Keratinocyte (primary cell): ENCODE measurements at regions not wholly inside any gene's neighbourhood (a gene's known extent, or its start where the extent isn't known, plus 50 kb on each side); places are given as distances from the start of the nearest gene placed in this dataset.

ENCODE experiments used
- DNase-seq: peaks from one replicate; pipeline ENCODE4 v3.0.0-alpha.2; 2011; ENCODE audit warnings: low read depth, missing footprints, low spot score
- FAIRE-seq: peaks from 2 replicates; lab custom pipeline; 2011; peaks lifted over from hg19 to GRCh38; lab: Jason Lieb, UNC
- H2AFZ ChIP-seq: 2 replicates; pipeline ENCODE4 v1.6.0; 2012; ENCODE audit warnings: low read length, control low read depth, inconsistent platforms; ENCODE audit not compliant: control insufficient read depth
- H3K27ac ChIP-seq: 2 replicates; pipeline ENCODE4 v1.5.1; 2011; ENCODE audit warnings: low read length; ENCODE audit not compliant: control insufficient read depth, insufficient read depth
- H3K27me3 ChIP-seq: 3 replicates; pipeline ENCODE4 v1.6.0; 2011; ENCODE audit warnings: low read length; ENCODE audit not compliant: control insufficient read depth, insufficient read depth; ENCODE audit errors: extremely low read depth
- H3K36me3 ChIP-seq, 2 experiments: 2 replicates in 1 of 2; 3 replicates in 1 of 2; pipeline ENCODE4 v1.5.1; 2011; ENCODE audit warnings: low read length in 2 of 2, mild to moderate bottlenecking in 1 of 2; ENCODE audit not compliant: control insufficient read depth in 2 of 2, insufficient read depth in 2 of 2; ENCODE audit errors: extremely low read depth in 1 of 2
- H3K4me1 ChIP-seq: 3 replicates; pipeline ENCODE4 v1.5.1; 2011; ENCODE audit warnings: low read length; ENCODE audit not compliant: control insufficient read depth, insufficient read depth; ENCODE audit errors: extremely low read depth
- H3K4me2 ChIP-seq: 3 replicates; pipeline ENCODE4 v1.6.0; 2011; ENCODE audit warnings: low read depth, low read length; ENCODE audit not compliant: control insufficient read depth, insufficient read depth; ENCODE audit errors: extremely low read depth
- H3K4me3 ChIP-seq, 3 experiments: fragments of 200-600 bp in 1 of 3; sonication (generic) in 1 of 3; 2 replicates in 2 of 3; 3 replicates in 1 of 3; pipeline ENCODE4 v1.5.1; 2011 to 2016; ENCODE audit warnings: low read length in 3 of 3, mild to moderate bottlenecking in 3 of 3, control low read depth in 2 of 3, inconsistent platforms in 1 of 3, low read depth in 1 of 3, mixed read lengths in 1 of 3, mixed run types in 1 of 3, moderate library complexity in 1 of 3; ENCODE audit not compliant: control insufficient read depth in 2 of 3, insufficient read depth in 2 of 3; ENCODE audit errors: extremely low read depth in 1 of 3
- H3K79me2 ChIP-seq: 2 replicates; pipeline ENCODE4 v1.6.0; 2012; ENCODE audit warnings: low read length; ENCODE audit not compliant: control insufficient read depth, insufficient read depth
- H3K9ac ChIP-seq: 3 replicates; pipeline ENCODE4 v1.6.0; 2011; ENCODE audit warnings: low read length; ENCODE audit not compliant: control insufficient read depth, insufficient read depth; ENCODE audit errors: extremely low read depth
- H3K9me1 ChIP-seq: 3 replicates; pipeline ENCODE4 v1.6.0; 2011; ENCODE audit warnings: low read length; ENCODE audit not compliant: control insufficient read depth, insufficient read depth; ENCODE audit errors: extremely low read depth
- H3K9me3 ChIP-seq: 2 replicates; pipeline ENCODE4 v1.5.1; 2012; ENCODE audit warnings: low read depth, low read length; ENCODE audit not compliant: control insufficient read depth
- H4K20me1 ChIP-seq: 3 replicates; pipeline ENCODE4 v1.6.0; 2011; ENCODE audit warnings: low read length; ENCODE audit not compliant: control insufficient read depth, insufficient read depth; ENCODE audit errors: extremely low read depth
- CTCF ChIP-seq, 3 experiments: IDR thresholded peaks in 1 of 3; conservative IDR thresholded peaks in 1 of 3; optimal IDR thresholded peaks in 1 of 3; 2 replicates in 2 of 3; 3 replicates in 1 of 3; pipeline versions ENCODE3 to v1.5.1; 2011; ENCODE audit warnings: low read length in 3 of 3, mild to moderate bottlenecking in 3 of 3, moderate library complexity in 2 of 3, control low read depth in 1 of 3, inconsistent platforms in 1 of 3; ENCODE audit not compliant: insufficient read depth in 2 of 3; ENCODE audit errors: extremely low read depth in 1 of 3
- EZH2 ChIP-seq: IDR thresholded peaks from one replicate; pipeline ENCODE4 v1.6.1; 2012; ENCODE audit warnings: inconsistent platforms, mild to moderate bottlenecking, low read length, moderate library complexity
- dilution Hi-C: fragments of 300-500 bp; cut with MboI; formaldehyde crosslinking; loops from one replicate; pipeline ENCODE4 v1.7.0; 2020; ENCODE audit warnings: low sequenced_read_pairs; ENCODE audit not compliant: extremely low pct_ligation_motif_present

GRCh38 chr5:178796165-178796945 lies 63.4 kb upstream of the ZNF354B start:
- H3K27ac ChIP-seq, result no peak overlapping the region
- H3K9me1 ChIP-seq, result no peaks in the 10 kb centered on the region
- H3K79me2 ChIP-seq, result no peaks in the 10 kb centered on the region
- H3K4me2 ChIP-seq, result no peak overlapping the region
- H3K9ac ChIP-seq, result no peak overlapping the region
- H2AFZ ChIP-seq, result no peak overlapping the region
- no peak for DNase-seq
- H3K4me1 ChIP-seq, result no peaks in the 10 kb centered on the region
- H3K27me3 ChIP-seq, result no peaks in the 10 kb centered on the region
- dilution Hi-C loops, result no loop called here
- TF ChIP-seq EZH2 (no peak), CTCF (optimal IDR thresholded peaks at IDR 0.05 in 1 of 3, IDR thresholded peaks at IDR 0.05 in 1 of 3, conservative IDR thresholded peaks at IDR 0.05 in 1 of 3; ENCODE audit: extremely low read depth in 1 of 3, insufficient read depth in 2 of 3, low read length in 3 of 3) (no peak)
- no peak overlapping the region for H3K4me3 ChIP-seq
- H4K20me1 ChIP-seq, result no peaks in the 10 kb centered on the region
- peaks cover 9% of the 10 kb centered on the region for H3K9me3 ChIP-seq
- no peak for FAIRE-seq
- H3K36me3 ChIP-seq, result no peaks in the 10 kb centered on the region

GRCh38 chr5:178794433-178794832 lies 64.0 kb upstream of the ZNF354A start:
- H3K9ac ChIP-seq, result no peak overlapping the region
- FAIRE-seq (no peak), DNase-seq (no peak)
- H3K79me2 ChIP-seq, result no peaks in the 10 kb centered on the region
- no peaks in the 10 kb centered on the region for H3K9me1 ChIP-seq
- dilution Hi-C loops, result no loop called here
- H3K27me3 ChIP-seq, result no peaks in the 10 kb centered on the region
- H2AFZ ChIP-seq, result no peak overlapping the region
- no peak overlapping the region for H3K27ac ChIP-seq
- no peaks in the 10 kb centered on the region for H3K36me3 ChIP-seq
- peaks cover 16% of the 10 kb centered on the region for H3K9me3 ChIP-seq
- TF ChIP-seq EZH2, result no peak
- TF ChIP-seq CTCF (optimal IDR thresholded peaks at IDR 0.05 in 1 of 3, IDR thresholded peaks at IDR 0.05 in 1 of 3, conservative IDR thresholded peaks at IDR 0.05 in 1 of 3; ENCODE audit: extremely low read depth in 1 of 3, insufficient read depth in 2 of 3, low read length in 3 of 3), result no peak
- H3K4me2 ChIP-seq, result no peak overlapping the region
- no peak overlapping the region for H3K4me3 ChIP-seq
- no peaks in the 10 kb centered on the region for H4K20me1 ChIP-seq
- no peaks in the 10 kb centered on the region for H3K4me1 ChIP-seq
